Mesendoderm (in vitro differentiated cells): ENCODE measurements at regions not wholly inside any gene's neighbourhood (a gene's known extent, or its start where the extent isn't known, plus 50 kb on each side); places are given as distances from the start of the nearest gene placed in this dataset.
"Not testable (repeated sequence)": the region's sequence is repeated elsewhere in the genome, so short reads cannot be mapped to it uniquely, and the experiment has no call there.

Experiments used
- DNase-seq: peaks from one replicate; pipeline ENCODE4 v3.0.0; 2013
- H2AK5ac ChIP-seq: 2 replicates; pipeline ENCODE4 v1.6.1; 2013; ENCODE audit warnings: low read length, inconsistent platforms
- H2BK120ac ChIP-seq: 2 replicates; pipeline ENCODE4 v1.6.1; 2013; ENCODE audit warnings: low read depth, mild to moderate bottlenecking, low read length, moderate library complexity, mixed read lengths
- H2BK15ac ChIP-seq: replicated peaks from 2 replicates; pipeline ENCODE4 v1.6.1; 2013; ENCODE audit warnings: low read depth, mild to moderate bottlenecking, moderate library complexity
- H2BK5ac ChIP-seq: 2 replicates; pipeline ENCODE4 v1.6.1; 2013; ENCODE audit warnings: low read length, inconsistent platforms
- H3K18ac ChIP-seq: 2 replicates; pipeline ENCODE4 v1.6.1; 2013; ENCODE audit warnings: mild to moderate bottlenecking, low read length, mixed read lengths
- H3K23ac ChIP-seq: one replicate; pipeline ENCODE4 v1.6.1; 2013; ENCODE audit warnings: low read length
- H3K27ac ChIP-seq: 2 replicates; pipeline ENCODE4 v1.5.1; 2013; ENCODE audit warnings: low read depth, mild to moderate bottlenecking, inconsistent platforms, low read length, moderate library complexity
- H3K27me3 ChIP-seq: 2 replicates; pipeline ENCODE4 v1.6.1; 2013; ENCODE audit warnings: low read length, control low read depth, mild to moderate bottlenecking, inconsistent platforms; ENCODE audit not compliant: insufficient read depth, poor library complexity
- H3K36me3 ChIP-seq: 2 replicates; pipeline ENCODE4 v1.6.1; 2013; ENCODE audit warnings: low read length, inconsistent platforms; ENCODE audit not compliant: control insufficient read depth, insufficient read depth
- H3K4ac ChIP-seq: one replicate; pipeline ENCODE4 v1.6.1; 2013; ENCODE audit warnings: low read depth, mild to moderate bottlenecking, low read length, moderate library complexity
- H3K4me1 ChIP-seq: 2 replicates; pipeline ENCODE4 v1.6.1; 2013; ENCODE audit warnings: low read depth, low read length, inconsistent platforms; ENCODE audit not compliant: control insufficient read depth
- H3K4me2 ChIP-seq: 2 replicates; pipeline ENCODE4 v1.6.1; 2013; ENCODE audit warnings: low read length
- H3K4me3 ChIP-seq: 2 replicates; pipeline ENCODE4 v1.5.1; 2013; ENCODE audit warnings: mild to moderate bottlenecking, low read length
- H3K56ac ChIP-seq: one replicate; pipeline ENCODE4 v1.6.1; 2013; ENCODE audit warnings: low read length
- H3K79me1 ChIP-seq: 2 replicates; pipeline ENCODE4 v1.6.1; 2013; ENCODE audit warnings: low read length, inconsistent platforms
- H3K79me2 ChIP-seq: 2 replicates; pipeline ENCODE4 v1.6.1; 2013; ENCODE audit warnings: mild to moderate bottlenecking, low read length; ENCODE audit not compliant: control insufficient read depth, insufficient read depth
- H3K9ac ChIP-seq: 2 replicates; pipeline ENCODE4 v1.6.1; 2013; ENCODE audit warnings: low read length, inconsistent platforms
- H4K5ac ChIP-seq: one replicate; pipeline ENCODE4 v1.6.1; 2013; ENCODE audit warnings: low read length
- H4K8ac ChIP-seq: one replicate; pipeline ENCODE4 v1.6.1; 2013; ENCODE audit warnings: low read depth, mild to moderate bottlenecking, control low read depth, low read length, moderate library complexity
- WGBS: extraction: QIAGEN DNeasy Blood & Tissue Kit; methylation state at CpG from one replicate; pipeline ENCODE4 v1.1.7; 2013; ENCODE audit warnings: low lambda C conversion rate, missing lambda C conversion rate; ENCODE audit not compliant: insufficient coverage; ENCODE audit errors: extremely low coverage; 5-methylcytosine and 5-hydroxymethylcytosine counted together

DNA sequence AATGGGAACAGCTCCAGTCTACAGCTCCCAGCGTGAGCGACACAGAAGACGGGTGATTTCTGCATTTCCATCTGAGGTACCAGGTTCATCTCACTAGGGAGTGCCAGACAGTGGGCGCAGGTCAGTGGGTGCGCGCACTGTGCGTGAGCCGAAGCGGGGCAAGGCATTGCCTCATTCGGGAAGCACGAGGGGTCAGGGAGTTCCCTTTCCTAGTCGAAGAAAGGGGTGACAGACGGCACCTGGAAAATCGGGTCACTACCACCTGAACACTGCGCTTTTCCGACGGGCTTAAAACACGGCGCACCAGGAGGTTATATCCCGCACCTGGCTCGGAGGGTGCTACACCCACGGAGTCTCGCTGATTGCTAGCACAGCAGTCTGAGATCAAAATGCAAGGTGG, 390.3 kb downstream of the GLUD2 start:
- H2BK15ac ChIP-seq, H3K9ac ChIP-seq, H4K5ac ChIP-seq, H3K36me3 ChIP-seq, H3K79me2 ChIP-seq, H3K79me1 ChIP-seq, H3K4me3 ChIP-seq, DNase-seq, H3K23ac ChIP-seq, H2BK5ac ChIP-seq, H3K56ac ChIP-seq, H3K18ac ChIP-seq, H3K27ac ChIP-seq, H2BK120ac ChIP-seq, H3K4me2 ChIP-seq, H3K27me3 ChIP-seq, H2AK5ac ChIP-seq, H3K4me1 ChIP-seq, H3K4ac ChIP-seq, H4K8ac ChIP-seq: not testable (repeated sequence)
- WGBS: no CpG with 5 or more reads among the region's 23 CpGs

DNA sequence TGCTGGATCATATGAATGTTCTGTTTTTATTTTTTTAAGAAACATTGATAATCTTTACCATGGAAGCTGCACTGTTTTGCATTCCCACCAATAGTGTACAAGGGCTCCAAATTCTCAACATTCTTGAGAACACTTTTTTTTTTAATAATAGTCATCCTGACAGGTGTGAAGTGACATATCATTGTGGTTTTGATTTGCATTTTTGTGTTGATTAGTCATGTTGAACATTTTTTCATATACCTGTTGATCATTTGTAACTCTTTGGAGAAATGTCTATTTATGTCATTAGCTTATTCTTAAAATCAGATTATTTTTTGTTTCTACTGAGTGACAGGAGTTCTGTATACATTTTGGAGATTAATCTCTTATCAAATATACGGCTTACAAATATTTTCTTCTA, 408.5 kb downstream of the GLUD2 start:
- Histone ChIP-seq H3K56ac (no peak overlapping the region), H3K18ac (no peak overlapping the region), H4K8ac (no peak overlapping the region), H4K5ac (no peak overlapping the region), H2BK5ac (no peak overlapping the region), H3K36me3 (no peaks in the 10 kb centered on the region), H3K27ac (no peak overlapping the region), H2BK15ac (no peak overlapping the region), H3K79me1 (no peaks in the 10 kb centered on the region), H2AK5ac (no peak overlapping the region), H3K4me1 (no peaks in the 10 kb centered on the region), H3K4ac (no peak overlapping the region), H3K79me2 (no peaks in the 10 kb centered on the region), H2BK120ac (no peak overlapping the region), H3K4me2 (no peak overlapping the region), H3K27me3 (no peaks in the 10 kb centered on the region), H3K23ac (no peak overlapping the region), H3K9ac (no peak overlapping the region), H3K4me3 (no peak overlapping the region)
- no CpG with 5 or more reads among the region's 1 CpG for WGBS
- no peak for DNase-seq

- Histone ChIP-seq H3K27me3 (no peaks in the 10 kb centered on the region), H4K8ac (no peak overlapping the region)
- DNase-seq: no peak
These were observed 408.9 kb downstream of the GLUD2 start for GRCh38 chrX:121456315-121456714.

DNA sequence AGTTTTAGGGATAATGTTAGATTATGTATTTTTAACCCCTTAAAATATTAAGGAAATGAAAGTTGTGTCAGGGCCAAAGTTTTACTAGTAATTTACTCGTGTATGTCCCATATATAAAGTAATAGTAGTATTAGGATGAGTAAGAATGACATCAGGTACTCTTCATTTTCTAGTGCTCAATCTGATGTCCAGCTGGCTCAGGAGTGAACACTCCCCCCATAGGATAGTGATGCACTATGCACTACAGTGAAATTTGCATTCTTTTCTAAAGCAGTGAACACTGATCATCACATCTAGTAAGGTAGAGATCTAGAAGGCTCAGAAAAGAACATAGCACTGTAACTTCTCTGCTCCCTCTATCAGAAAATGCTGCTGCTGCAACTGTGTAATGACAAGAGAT, 409.7 kb downstream of the GLUD2 start:
- H3K79me2 ChIP-seq: no peaks in the 10 kb centered on the region
- no peak overlapping the region for H2BK120ac ChIP-seq
- WGBS: no CpG with 5 or more reads among the region's 1 CpG

More at GRCh38 chrX:121456315-121456714, 408.9 kb downstream of the GLUD2 start:
- no peak overlapping the region for H2BK120ac ChIP-seq
- H3K56ac ChIP-seq: no peak overlapping the region
- no peak overlapping the region for H3K4me2 ChIP-seq
- H3K9ac ChIP-seq: no peak overlapping the region
- H2BK15ac ChIP-seq: no peak overlapping the region
- H3K23ac ChIP-seq: no peak overlapping the region
- no peak overlapping the region for H3K18ac ChIP-seq
- H2AK5ac ChIP-seq: no peak overlapping the region
- no peaks in the 10 kb centered on the region for H3K36me3 ChIP-seq
- no peak overlapping the region for H3K4me3 ChIP-seq
- WGBS: no CpG with 5 or more reads among the region's 3 CpGs
- no peak overlapping the region for H3K27ac ChIP-seq
- H3K79me2 ChIP-seq: no peaks in the 10 kb centered on the region
- H4K5ac ChIP-seq: no peak overlapping the region
- no peaks in the 10 kb centered on the region for H3K4me1 ChIP-seq
- H3K4ac ChIP-seq: no peak overlapping the region
- H3K79me1 ChIP-seq: no peaks in the 10 kb centered on the region
- no peak overlapping the region for H2BK5ac ChIP-seq

DNA sequence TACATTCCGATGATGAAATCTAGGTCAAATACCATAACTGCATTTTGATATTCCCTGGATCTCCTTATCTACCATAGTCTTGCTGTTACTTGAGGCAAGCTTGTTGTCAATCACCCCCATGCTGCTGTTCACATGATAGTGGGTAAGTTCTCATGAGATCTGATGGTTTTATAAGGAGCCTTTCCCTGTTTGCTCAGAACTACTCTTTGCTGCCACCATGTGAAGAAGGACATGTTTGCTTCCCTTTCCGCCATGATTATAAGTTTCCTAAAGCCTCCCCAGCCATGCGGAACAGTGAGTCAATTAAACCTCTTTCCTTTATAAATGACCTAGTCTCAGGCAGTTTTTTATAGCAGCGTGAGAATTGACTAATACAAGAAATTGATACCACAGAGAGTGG, 432.0 kb downstream of the GLUD2 start:
- no peak overlapping the region for H2BK120ac ChIP-seq
- no peaks in the 10 kb centered on the region for H3K27me3 ChIP-seq
- H2BK15ac ChIP-seq: no peak overlapping the region
- H3K4me3 ChIP-seq: no peak overlapping the region
- no peaks in the 10 kb centered on the region for H3K79me2 ChIP-seq
- WGBS: no CpG with 5 or more reads among the region's 4 CpGs
- no peak overlapping the region for H4K5ac ChIP-seq
- H3K4ac ChIP-seq: no peak overlapping the region
- H3K4me2 ChIP-seq: no peak overlapping the region
- DNase-seq: peak; percentile 49
- no peaks in the 10 kb centered on the region for H3K79me1 ChIP-seq
- no peaks in the 10 kb centered on the region for H3K36me3 ChIP-seq
- H4K8ac ChIP-seq: no peak overlapping the region
- H2BK5ac ChIP-seq: no peak overlapping the region
- no peak overlapping the region for H3K23ac ChIP-seq
- no peak overlapping the region for H3K9ac ChIP-seq
- no peak overlapping the region for H3K56ac ChIP-seq
- H3K18ac ChIP-seq: no peak overlapping the region
- no peaks in the 10 kb centered on the region for H3K4me1 ChIP-seq
- H3K27ac ChIP-seq: no peak overlapping the region
- H2AK5ac ChIP-seq: no peak overlapping the region

More for the DNA sequence above, 409.7 kb downstream of the GLUD2 start:
- H3K4me3 ChIP-seq: no peak overlapping the region
- no peaks in the 10 kb centered on the region for H3K36me3 ChIP-seq
- no peak overlapping the region for H4K8ac ChIP-seq
- H2BK5ac ChIP-seq: no peak overlapping the region
- no peak overlapping the region for H3K18ac ChIP-seq
- H3K9ac ChIP-seq: no peak overlapping the region
- H2BK15ac ChIP-seq: no peak overlapping the region
- H3K27ac ChIP-seq: no peak overlapping the region
- no peak overlapping the region for H3K4ac ChIP-seq
- H3K27me3 ChIP-seq: no peaks in the 10 kb centered on the region
- H3K56ac ChIP-seq: no peak overlapping the region
- H2AK5ac ChIP-seq: no peak overlapping the region
- H3K4me2 ChIP-seq: no peak overlapping the region
- no peaks in the 10 kb centered on the region for H3K4me1 ChIP-seq
- no peak overlapping the region for H4K5ac ChIP-seq
- H3K79me1 ChIP-seq: no peaks in the 10 kb centered on the region
- no peak for DNase-seq
- no peak overlapping the region for H3K23ac ChIP-seq

GRCh38 chrX:121496966-121497365, 449.6 kb downstream of the GLUD2 start:
- H3K79me1 ChIP-seq: no peaks in the 10 kb centered on the region
- H2BK15ac ChIP-seq: no peak overlapping the region
- H4K5ac ChIP-seq: no peak overlapping the region
- no peaks in the 10 kb centered on the region for H3K36me3 ChIP-seq
- H2BK5ac ChIP-seq: no peak overlapping the region
- H3K27me3 ChIP-seq: no peaks in the 10 kb centered on the region
- no peak for DNase-seq
- no peak overlapping the region for H3K9ac ChIP-seq
- no peak overlapping the region for H4K8ac ChIP-seq
- H2AK5ac ChIP-seq: no peak overlapping the region
- no peak overlapping the region for H3K4ac ChIP-seq
- no peak overlapping the region for H3K4me3 ChIP-seq
- H3K27ac ChIP-seq: no peak overlapping the region
- H3K4me2 ChIP-seq: no peak overlapping the region
- no peaks in the 10 kb centered on the region for H3K79me2 ChIP-seq
- no peak overlapping the region for H3K23ac ChIP-seq
- H3K18ac ChIP-seq: no peak overlapping the region
- H3K56ac ChIP-seq: no peak overlapping the region
- no peak overlapping the region for H2BK120ac ChIP-seq
- no peaks in the 10 kb centered on the region for H3K4me1 ChIP-seq
- WGBS: no CpG with 5 or more reads among the region's 1 CpG
